ENCODE measurements at regions not wholly inside any gene's neighbourhood (a gene's known extent, or its start where the extent isn't known, plus 50 kb on each side); places are given as distances from the start of the nearest gene placed in this dataset.

DNA sequence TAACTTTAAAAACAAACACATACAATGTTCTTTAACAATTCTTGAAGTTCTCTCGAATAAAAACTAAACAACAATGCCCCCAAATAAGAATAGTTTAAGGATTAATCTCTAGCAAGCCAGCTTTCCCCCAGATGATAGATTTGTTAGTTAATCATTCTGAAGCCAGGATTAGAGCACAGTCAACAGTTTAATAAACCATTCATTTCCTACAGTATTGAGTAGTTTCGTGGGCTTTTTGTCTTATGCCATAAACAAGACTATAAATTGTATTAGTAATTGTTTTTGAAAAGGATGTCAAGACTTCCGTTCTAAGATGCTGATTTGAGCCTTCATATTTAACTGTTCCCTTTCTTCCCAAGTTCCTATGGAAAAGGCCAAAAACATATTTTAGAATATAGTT lies 136.6 kb downstream of the PIK3R1 start:
- DNase-seq (ENCODE audit: low spot score): no peak

DNA sequence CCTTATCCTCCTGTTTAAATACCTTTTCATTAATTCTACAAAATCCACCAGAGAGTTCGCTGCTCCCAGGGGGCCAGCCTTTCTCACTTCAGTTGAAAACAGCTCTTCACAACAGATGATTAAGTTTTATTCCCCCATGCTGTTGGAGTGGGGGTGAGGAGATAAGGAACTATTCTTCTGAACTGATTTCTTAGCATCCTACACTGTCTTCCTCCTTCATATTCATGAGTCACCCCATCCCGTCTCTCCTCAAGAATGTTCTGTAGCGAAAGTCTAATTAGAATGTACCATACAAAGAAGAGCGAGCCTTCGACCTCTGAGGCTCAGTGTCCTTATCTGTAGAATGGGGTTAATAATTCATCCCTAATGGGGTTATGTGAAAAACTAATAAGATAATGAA lies 138.0 kb downstream of the PIK3R1 start:
- no peak for DNase-seq (ENCODE audit: low spot score)

- no peak for DNase-seq (ENCODE audit: low spot score)
Measured at GRCh38 chr5:68354315-68354714, 138.8 kb downstream of the PIK3R1 start.

- DNase-seq (ENCODE audit: low spot score): no peak
Measured at GRCh38 chr5:68356216-68356615, 140.7 kb downstream of the PIK3R1 start.

- no peak for DNase-seq (ENCODE audit: low spot score)
Measured at GRCh38 chr5:68356623-68357022, 141.1 kb downstream of the PIK3R1 start.

GRCh38 chr5:68359699-68360098 lies 144.1 kb downstream of the PIK3R1 start:
- DNase-seq (ENCODE audit: low spot score): no peak

DNA sequence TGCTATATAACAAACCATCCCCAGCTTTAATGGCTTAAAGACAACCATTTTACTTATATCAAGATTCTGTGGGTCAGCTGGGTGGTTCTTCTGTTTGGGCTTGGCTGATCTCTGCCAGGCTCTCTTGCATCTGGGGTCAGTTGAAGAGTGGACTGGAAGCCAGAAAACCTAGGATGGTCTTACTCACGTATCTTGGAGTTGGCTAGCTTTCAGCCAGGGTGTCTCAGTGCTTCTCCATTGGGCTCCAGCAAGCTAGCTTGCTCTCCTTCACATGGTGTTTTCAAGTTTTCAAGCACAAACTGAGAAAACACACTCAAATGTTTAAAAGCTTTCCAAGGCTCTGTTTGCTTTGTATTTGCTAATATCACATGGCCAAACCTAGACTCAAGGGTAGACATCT lies 146.8 kb downstream of the PIK3R1 start:
- no peak for DNase-seq (ENCODE audit: low spot score)

DNA sequence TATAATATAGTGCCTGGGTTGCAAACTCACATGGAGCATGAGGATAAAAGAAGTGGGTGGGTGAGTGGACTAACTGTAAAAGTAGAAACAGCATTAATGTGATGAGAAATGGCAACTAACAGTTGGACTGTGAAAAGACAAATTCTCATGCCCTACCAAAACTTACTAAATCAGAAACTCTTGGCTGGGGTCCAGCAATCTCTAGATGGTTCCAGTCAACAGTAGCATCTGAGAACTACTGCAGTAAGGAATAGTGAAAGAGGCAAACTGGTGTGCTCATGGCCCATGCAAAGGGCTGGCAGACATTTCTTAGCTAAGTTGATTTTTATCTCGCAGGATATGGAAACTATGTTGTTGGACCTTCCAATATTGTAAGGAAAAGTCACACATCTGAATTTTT lies 150.3 kb downstream of the PIK3R1 start:
- no peak for DNase-seq (ENCODE audit: low spot score)

DNA sequence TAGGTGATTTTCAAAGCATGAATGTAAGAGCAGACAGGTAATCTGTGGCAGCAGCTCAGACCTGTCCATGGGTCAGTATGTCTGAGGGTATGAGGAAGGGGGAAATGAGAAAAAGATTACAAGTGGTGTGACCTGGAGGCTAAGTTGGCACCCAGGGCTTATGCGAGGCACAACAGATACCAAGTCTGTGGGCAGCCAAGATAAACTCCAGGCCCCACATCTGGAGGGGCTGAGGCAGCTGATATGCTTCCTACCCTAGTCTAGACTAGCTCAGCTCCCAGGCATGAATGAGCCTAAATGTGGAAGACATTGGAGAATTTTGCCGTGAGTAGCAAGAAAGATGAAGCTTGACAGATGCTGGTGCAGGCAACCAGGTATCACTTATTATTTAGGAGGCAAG lies 151.7 kb downstream of the PIK3R1 start:
- no peak for DNase-seq (ENCODE audit: low spot score)

- DNase-seq (ENCODE audit: low spot score): no peak
Measured at GRCh38 chr5:68367717-68368116, 152.2 kb downstream of the PIK3R1 start.

DNA sequence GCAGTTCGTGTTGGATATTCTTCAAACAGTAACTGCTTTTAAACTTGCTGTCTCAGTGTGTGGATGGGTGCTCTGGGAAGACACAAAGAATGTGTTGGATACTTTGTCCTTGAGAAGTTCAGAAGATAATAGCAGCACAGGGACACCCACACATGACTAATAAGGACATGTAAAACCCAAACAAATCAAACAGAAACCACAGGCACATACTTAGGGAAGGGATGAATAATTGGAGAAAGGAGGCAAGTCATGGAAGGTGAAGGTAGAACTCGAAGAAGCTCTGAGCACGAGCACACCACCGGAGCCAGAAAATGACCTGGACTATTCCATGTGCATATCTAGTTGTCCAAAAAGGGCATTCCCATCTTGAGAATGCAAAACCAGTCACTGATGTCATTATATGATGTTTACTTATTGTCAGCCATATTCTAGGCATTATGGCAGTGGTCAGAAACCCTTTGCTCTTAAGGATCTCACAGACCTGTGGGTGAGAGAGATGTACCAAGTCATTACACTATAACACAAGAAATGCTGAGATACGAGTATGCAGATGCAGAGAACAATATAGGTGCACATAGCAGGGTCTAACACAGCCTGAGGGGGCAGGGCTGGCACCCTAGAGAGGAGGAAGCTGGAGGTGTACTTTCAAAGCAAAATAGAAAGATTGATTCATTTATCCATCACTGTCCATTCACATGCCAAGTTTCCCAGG lies 152.9 kb downstream of the PIK3R1 start:
- DNase-seq (ENCODE audit: low spot score): no peak

GRCh38 chr5:68369023-68369359 lies 153.4 kb downstream of the PIK3R1 start:
- DNase-seq (ENCODE audit: low spot score): no peak

GRCh38 chr5:68369457-68370125 lies 154.0 kb downstream of the PIK3R1 start:
- DNase-seq (ENCODE audit: low spot score): peak; percentile 54

DNA sequence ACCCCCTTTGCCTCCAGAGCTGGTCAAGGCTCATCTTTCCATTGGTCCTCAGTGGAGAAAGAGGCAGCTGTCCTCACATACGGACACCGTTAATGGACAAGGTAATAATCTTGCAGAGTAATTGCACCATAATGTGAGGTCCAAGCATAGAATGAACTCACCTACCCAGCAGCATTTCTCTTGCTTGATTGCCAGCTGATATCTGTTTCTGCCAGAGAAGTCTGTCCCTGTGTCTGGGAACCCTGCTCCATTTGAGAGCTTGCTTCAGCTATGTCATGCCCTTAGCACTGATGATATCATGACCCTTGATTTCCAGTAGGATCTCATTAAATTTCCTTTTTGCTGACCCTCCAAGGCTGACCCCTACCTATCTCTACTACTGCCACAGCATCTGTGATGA lies 154.6 kb downstream of the PIK3R1 start:
- no peak for DNase-seq (ENCODE audit: low spot score)

DNA sequence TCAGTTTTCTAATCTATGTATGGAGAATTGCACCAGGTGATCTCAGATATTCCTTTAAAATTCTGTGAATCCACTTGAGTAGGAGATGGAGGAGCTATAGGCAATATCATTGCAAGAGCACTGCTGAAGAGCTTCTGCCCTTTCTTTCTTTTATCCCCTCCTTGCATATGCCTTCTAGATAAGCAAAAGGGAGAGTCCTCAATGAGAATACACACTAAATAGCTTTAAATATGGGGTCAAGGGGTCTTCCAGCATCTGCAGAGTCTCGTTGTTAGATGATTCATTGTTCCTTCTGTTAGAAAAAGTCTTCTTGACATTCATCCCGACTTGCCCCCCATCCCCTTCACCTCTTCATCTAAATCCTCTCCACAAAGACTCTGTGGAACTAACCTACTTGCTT lies 156.1 kb downstream of the PIK3R1 start:
- DNase-seq (ENCODE audit: low spot score): no peak

- DNase-seq (ENCODE audit: low spot score): no peak
Measured at GRCh38 chr5:68372161-68372560, 156.6 kb downstream of the PIK3R1 start.

GRCh38 chr5:68373050-68373449 lies 157.5 kb downstream of the PIK3R1 start:
- DNase-seq (ENCODE audit: low spot score): no peak

DNA sequence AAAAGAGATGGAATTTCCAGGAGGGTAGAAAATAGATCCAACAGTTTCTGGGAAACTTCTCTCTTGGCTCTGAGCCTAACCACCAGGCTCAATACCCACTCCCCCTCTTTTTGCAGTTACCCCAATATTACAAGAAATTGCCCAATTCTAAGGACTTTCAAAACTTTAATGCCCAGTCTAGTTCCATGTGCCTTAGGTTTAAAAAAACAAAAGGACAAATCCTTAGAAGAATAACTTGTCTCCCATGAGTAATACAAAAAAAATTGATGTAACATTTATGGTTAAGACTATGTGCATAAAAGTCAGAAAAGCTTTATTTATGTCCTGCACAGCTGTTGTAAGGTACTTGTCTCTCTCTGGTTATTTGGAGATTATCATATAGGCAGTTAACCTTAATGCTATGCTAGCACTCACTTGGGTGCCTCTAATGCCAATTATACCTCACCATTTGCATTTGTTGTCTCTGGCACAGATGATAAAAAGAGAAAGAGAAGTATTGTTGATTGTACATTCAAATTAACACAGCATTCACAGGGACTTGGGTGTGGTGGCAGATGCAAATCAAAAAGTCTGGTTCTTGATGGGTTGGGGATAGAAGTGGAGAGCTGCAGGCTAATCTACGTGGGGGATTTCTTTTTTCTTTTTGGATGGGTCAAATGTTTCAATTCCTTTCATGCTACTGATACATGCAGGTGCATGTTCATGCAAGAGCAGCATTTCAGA lies 159.4 kb downstream of the PIK3R1 start:
- no peak for DNase-seq (ENCODE audit: low spot score)

DNA sequence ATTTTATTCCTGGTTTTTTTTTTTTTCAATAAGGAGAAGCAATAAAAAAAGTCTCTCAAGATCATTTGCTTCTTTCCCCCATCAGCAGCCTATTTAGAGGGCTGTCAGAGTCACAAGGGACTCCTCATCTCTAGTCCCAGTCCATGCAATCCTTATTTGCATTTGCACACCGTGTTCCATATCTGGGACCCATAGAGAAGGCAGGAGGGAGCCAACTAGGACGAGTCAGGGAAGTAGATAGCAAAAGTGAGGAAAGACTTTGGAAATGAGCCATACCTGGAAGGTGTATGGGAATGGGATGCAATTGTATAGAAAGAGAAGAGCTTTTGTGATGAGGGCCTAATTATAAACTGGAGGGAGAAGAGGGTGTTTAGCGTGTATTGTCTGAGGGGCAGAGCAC lies 160.0 kb downstream of the PIK3R1 start:
- DNase-seq (ENCODE audit: low spot score): no peak

- DNase-seq (ENCODE audit: low spot score): no peak
Measured at GRCh38 chr5:68376935-68377334, 161.4 kb downstream of the PIK3R1 start.

DNA sequence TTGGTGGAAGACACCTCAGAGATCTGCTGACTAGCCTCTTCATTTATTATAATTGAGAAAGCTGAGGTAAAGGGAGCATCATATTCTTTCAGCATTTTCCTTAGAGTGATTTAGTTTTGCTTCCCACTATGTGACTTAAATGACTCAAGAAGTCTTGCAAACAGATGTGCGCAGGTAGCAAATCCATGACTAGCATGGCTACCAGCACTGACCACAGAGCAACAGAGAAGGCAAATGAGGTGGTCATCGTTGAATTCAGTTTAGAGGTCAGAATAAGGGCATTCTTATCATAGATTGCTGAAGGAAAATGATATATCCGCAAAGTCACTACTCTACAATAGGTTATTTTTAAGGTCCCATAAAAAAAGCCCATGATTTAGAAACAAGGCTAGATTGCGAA lies 162.2 kb downstream of the PIK3R1 start:
- no peak for DNase-seq (ENCODE audit: low spot score)

DNA sequence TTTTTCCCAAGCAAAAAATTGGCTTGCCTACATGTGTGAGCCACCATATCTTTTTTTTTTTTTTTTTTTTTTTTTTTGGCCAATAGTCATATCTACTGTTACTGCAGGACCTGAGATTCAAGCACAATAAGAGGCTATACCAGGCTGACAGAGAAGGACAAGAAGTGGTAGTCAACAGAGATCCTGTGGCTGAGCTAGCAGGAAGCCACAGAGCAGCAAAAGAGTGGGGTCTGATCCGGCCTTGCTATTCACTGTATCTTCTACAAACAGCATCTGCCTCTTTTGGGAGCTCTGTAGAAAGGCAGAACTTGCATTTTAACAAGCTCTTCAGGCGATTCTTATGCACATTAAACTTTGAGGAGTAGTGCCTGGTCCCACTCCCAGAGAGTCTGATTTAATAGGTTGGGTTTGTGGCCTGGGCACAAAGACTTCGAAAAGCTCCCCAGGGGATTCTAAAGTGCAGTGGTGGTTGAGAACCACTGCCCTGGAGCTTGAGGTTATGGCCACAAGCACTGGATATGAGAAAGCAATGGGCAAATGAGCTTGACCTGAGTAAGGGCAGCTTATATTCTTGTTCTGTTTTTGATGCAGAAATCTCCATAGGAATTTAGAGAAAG lies 162.8 kb downstream of the PIK3R1 start:
- no peak for DNase-seq (ENCODE audit: low spot score)

Measured in activated CD4-positive, alpha-beta T cell treated with anti-CD3 and anti-CD28 coated beads, Interleukin-2, Interleukin-4, amounts not matched to agents 100 ng/mL and 50 ng/mL, durations not matched to agents 16 hours and 8 hours (primary cell).